ENCODE measurements at regions not wholly inside any gene's neighbourhood (a gene's known extent, or its start where the extent isn't known, plus 50 kb on each side); places are given as distances from the start of the nearest gene placed in this dataset.

GRCh38 chr6:90790058-90790457, 203.2 kb upstream of the MAP3K7 start:
- TF ChIP-seq CTCF (IDR thresholded peaks at IDR 0.05; ENCODE audit: control insufficient read depth, extremely low read depth, insufficient read depth): no peak
- no peak overlapping the region for H3K4me3 ChIP-seq (ENCODE audit: low read depth, low read length)
- no peak for DNase-seq (ENCODE audit: low read depth)

- H3K4me3 ChIP-seq (ENCODE audit: low read depth, low read length): no peak overlapping the region
- TF ChIP-seq CTCF (IDR thresholded peaks at IDR 0.05; ENCODE audit: control insufficient read depth, extremely low read depth, insufficient read depth): no peak
These were observed 201.9 kb upstream of the MAP3K7 start for GRCh38 chr6:90788781-90789180.

GRCh38 chr6:90787446-90787845, 200.6 kb upstream of the MAP3K7 start:
- no peak for DNase-seq (ENCODE audit: low read depth)
- TF ChIP-seq CTCF (IDR thresholded peaks at IDR 0.05; ENCODE audit: control insufficient read depth, extremely low read depth, insufficient read depth): no peak
- H3K4me3 ChIP-seq (ENCODE audit: low read depth, low read length): no peak overlapping the region

More at GRCh38 chr6:90788781-90789180, 201.9 kb upstream of the MAP3K7 start:
- no peak for DNase-seq (ENCODE audit: low read depth)

GRCh38 chr6:90780778-90781177, 193.9 kb upstream of the MAP3K7 start:
- DNase-seq (ENCODE audit: low read depth): no peak
- no peak for TF ChIP-seq CTCF (IDR thresholded peaks at IDR 0.05; ENCODE audit: control insufficient read depth, extremely low read depth, insufficient read depth)
- no peak overlapping the region for H3K4me3 ChIP-seq (ENCODE audit: low read depth, low read length)

GRCh38 chr6:90780141-90780540, 193.3 kb upstream of the MAP3K7 start:
- no peak for TF ChIP-seq CTCF (IDR thresholded peaks at IDR 0.05; ENCODE audit: control insufficient read depth, extremely low read depth, insufficient read depth)
- no peak overlapping the region for H3K4me3 ChIP-seq (ENCODE audit: low read depth, low read length)
- no peak for DNase-seq (ENCODE audit: low read depth)

GRCh38 chr6:90778417-90779203, 191.7 kb upstream of the MAP3K7 start:
- TF ChIP-seq CTCF (IDR thresholded peaks at IDR 0.05; ENCODE audit: control insufficient read depth, extremely low read depth, insufficient read depth): no peak
- no peak overlapping the region for H3K4me3 ChIP-seq (ENCODE audit: low read depth, low read length)
- DNase-seq (ENCODE audit: low read depth): no peak

- TF ChIP-seq CTCF (IDR thresholded peaks at IDR 0.05; ENCODE audit: control insufficient read depth, extremely low read depth, insufficient read depth): no peak
- H3K4me3 ChIP-seq (ENCODE audit: low read depth, low read length): no peak overlapping the region
- no peak for DNase-seq (ENCODE audit: low read depth)
These were observed 183.9 kb upstream of the MAP3K7 start for GRCh38 chr6:90770778-90771177.
